Stimulated activated naive CD8-positive, alpha-beta T cell treated with anti-CD3 and anti-CD28 coated beads, Interleukin-15, Interleukin-2, amounts not matched to agents 100 ng/mL and 50 ng/mL, for 24 hours (primary cell): ENCODE measurements at regions not wholly inside any gene's neighbourhood (a gene's known extent, or its start where the extent isn't known, plus 50 kb on each side); places are given as distances from the start of the nearest gene placed in this dataset.

Experiments
- H3K27ac Mint-ChIP-seq: one replicate; pipeline ENCODE4 v1.8.0; 2021; ENCODE audit warnings: mild to moderate bottlenecking, mixed read lengths
- H3K27me3 Mint-ChIP-seq: one replicate; pipeline ENCODE4 v1.8.0; 2021; ENCODE audit warnings: mixed read lengths
- H3K36me3 Mint-ChIP-seq: one replicate; pipeline ENCODE4 v1.8.0; 2021; ENCODE audit warnings: low read depth, mixed read lengths
- H3K4me1 Mint-ChIP-seq: one replicate; pipeline ENCODE4 v1.8.0; 2021; ENCODE audit warnings: low read depth, mixed read lengths
- H3K4me3 Mint-ChIP-seq: one replicate; pipeline ENCODE4 v1.8.0; 2021; ENCODE audit warnings: mild to moderate bottlenecking, mixed read lengths
- H3K9me3 Mint-ChIP-seq: one replicate; pipeline ENCODE4 v1.8.0; 2021; ENCODE audit warnings: mixed read lengths

DNA sequence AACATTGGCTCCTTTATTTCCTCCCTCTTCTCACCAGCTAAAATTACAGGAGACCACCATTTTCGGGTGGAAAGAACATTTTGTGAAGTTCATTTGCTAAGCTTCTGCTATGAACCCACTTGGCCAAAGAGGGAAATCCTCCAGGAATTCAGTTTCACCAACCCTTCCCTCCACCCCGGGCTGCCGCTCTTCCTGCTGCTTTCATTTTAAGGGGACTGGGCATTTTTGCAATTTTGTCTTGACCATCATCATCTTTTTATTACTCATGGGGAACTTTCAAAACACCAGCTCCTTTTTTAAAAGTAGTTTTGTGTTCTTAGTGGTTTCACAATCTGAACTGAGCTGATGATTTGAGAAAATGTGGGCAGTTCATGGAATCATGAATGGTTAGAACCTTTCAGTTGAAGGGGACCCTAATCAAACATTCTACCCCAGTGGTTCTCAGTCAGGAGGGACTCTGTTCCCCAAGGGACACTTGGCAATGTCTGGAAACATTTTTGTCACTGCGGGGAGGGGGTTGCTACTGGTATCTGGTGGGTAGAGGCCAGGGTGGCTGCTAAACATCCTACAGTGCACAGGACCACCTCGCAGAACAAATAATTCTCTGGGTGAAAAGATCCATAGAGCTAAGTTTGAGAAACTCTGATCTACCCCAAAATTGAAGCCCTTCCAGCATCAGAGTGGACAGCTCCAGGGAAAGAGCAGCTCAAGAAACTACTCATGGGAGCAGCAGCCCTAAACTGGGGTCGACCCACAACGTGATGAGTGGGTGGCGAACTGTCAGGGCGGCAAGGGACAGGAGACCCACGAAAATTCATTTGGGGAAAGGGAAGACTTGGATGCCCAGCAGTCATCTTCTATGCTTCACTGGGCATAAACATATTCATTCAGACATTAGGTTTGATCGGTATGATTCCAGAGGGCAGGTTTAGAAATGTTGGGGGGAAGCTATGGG, 92.9 kb downstream of the ACKR3 start:
- no peaks in the 10 kb centered on the region for H3K9me3 Mint-ChIP-seq
- H3K27ac Mint-ChIP-seq, result no peak overlapping the region
- peaks cover 23% of the 10 kb centered on the region for H3K27me3 Mint-ChIP-seq
- no peaks in the 10 kb centered on the region for H3K4me1 Mint-ChIP-seq
- H3K4me3 Mint-ChIP-seq, result no peak overlapping the region
- no peaks in the 10 kb centered on the region for H3K36me3 Mint-ChIP-seq

DNA sequence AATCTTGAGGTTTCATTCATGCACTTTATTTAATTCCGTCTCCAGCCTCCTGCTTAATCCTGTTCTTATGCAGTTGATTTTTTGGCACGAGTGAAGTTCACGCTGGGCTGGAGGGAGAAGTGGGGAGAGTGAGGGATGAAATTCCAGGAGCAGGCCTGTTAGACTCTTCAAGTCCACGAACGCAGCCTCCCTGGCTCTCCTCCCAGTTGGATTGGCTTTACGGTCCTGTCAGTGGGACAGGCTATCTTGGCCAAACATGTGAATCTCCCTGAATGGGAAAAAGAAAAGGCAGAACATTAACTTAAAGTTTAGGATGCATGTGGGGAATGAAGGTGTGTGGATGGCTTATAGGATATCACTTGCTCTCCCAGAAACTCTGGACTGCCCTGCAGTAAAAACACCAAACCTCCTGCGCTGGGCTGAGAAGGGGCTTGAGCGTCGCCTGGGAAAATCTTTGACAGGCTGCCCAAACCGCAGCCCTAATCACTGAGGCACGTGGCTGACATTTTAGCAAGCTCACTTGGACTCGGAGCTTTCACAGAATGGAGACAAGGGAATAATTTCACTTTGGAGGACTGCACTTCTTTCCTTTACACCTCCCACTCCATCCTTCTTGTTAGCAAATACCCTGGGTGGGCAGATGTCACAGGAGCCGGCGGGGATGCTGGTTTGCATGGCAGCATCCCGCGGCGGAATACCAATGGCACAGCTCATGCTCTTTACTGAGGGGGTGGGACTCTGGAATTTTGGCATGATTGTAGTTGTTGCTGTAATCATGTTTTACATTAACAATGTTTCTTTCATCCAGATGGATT, 93.9 kb downstream of the ACKR3 start:
- H3K9me3 Mint-ChIP-seq, result no peaks in the 10 kb centered on the region
- H3K4me1 Mint-ChIP-seq, result no peaks in the 10 kb centered on the region
- no peak overlapping the region for H3K4me3 Mint-ChIP-seq
- no peaks in the 10 kb centered on the region for H3K36me3 Mint-ChIP-seq
- no peak overlapping the region for H3K27ac Mint-ChIP-seq
- H3K27me3 Mint-ChIP-seq, result peaks cover 17% of the 10 kb centered on the region

DNA sequence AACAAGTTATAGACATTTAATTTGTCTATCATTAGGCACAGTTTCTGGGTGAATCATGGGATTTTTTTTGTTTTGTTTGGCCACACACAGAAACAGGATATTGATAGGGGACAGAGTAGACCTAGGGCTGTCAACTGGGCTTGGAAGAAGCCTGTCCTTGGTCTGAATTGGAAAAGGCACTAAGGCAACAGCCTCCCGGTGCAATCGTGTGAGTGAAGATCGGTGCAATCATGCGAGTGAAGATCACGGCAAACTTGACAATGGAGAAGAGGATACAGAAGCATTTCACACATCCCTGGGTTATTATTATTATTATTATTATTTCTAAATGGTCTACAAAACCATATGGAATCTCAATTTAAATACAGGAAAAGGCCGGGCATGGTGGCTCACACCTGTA, 94.5 kb downstream of the ACKR3 start:
- peaks cover 13% of the 10 kb centered on the region for H3K27me3 Mint-ChIP-seq
- no peaks in the 10 kb centered on the region for H3K4me1 Mint-ChIP-seq
- no peak overlapping the region for H3K27ac Mint-ChIP-seq
- no peaks in the 10 kb centered on the region for H3K36me3 Mint-ChIP-seq
- H3K9me3 Mint-ChIP-seq, result no peaks in the 10 kb centered on the region
- no peak overlapping the region for H3K4me3 Mint-ChIP-seq

DNA sequence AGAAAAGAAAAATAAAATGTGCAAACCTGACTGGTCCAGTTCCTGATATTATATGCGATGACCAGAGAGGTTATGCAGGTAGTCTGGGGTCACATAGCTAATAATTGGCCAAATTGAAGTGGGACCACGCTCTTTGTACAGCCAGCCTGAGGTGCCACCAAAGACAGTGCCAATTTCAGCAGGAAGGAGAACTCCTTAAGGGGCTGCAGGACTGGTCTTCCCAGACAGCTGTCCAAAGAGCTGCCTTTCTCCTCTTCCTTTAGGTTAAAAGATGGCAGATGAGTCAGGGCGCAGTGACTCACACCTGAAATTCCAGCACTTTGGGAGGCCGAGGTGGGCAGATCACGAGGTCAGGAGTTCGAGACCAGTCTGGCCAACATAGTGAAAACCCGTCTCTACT, 95.5 kb downstream of the ACKR3 start:
- no peaks in the 10 kb centered on the region for H3K36me3 Mint-ChIP-seq
- H3K27ac Mint-ChIP-seq, result no peak overlapping the region
- no peak overlapping the region for H3K4me3 Mint-ChIP-seq
- peaks cover 7% of the 10 kb centered on the region for H3K27me3 Mint-ChIP-seq
- H3K4me1 Mint-ChIP-seq, result no peaks in the 10 kb centered on the region
- no peaks in the 10 kb centered on the region for H3K9me3 Mint-ChIP-seq

DNA sequence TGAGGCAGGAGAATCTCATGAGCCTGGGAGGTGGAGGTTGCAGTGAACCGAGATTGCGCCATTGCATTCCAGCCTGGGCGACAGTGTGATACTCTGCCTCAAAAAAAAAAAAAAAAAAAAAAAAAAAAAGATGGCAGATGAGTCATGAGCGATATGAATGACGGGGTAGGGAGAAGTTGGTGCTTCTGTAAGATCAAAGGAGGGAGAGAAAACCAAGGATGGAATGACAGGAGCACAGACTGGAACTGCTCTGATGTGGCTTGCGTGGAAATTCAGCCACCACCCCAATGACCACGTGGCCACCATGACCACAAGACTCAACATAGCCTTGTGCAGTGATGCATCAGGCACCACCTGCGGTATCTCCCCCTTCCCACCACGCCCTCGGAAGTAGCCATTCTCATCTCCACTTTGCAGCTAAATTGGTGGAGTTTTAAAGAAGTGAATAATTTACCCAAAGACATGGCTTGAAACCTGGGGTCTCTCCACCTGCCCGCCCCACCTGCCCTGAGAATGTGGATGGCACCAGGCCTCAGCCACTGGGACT, 96.0 kb downstream of the ACKR3 start:
- H3K27ac Mint-ChIP-seq, result no peak overlapping the region
- H3K36me3 Mint-ChIP-seq, result no peaks in the 10 kb centered on the region
- H3K9me3 Mint-ChIP-seq, result no peaks in the 10 kb centered on the region
- no peak overlapping the region for H3K4me3 Mint-ChIP-seq
- H3K27me3 Mint-ChIP-seq, result peaks cover 5% of the 10 kb centered on the region
- H3K4me1 Mint-ChIP-seq, result no peaks in the 10 kb centered on the region

DNA sequence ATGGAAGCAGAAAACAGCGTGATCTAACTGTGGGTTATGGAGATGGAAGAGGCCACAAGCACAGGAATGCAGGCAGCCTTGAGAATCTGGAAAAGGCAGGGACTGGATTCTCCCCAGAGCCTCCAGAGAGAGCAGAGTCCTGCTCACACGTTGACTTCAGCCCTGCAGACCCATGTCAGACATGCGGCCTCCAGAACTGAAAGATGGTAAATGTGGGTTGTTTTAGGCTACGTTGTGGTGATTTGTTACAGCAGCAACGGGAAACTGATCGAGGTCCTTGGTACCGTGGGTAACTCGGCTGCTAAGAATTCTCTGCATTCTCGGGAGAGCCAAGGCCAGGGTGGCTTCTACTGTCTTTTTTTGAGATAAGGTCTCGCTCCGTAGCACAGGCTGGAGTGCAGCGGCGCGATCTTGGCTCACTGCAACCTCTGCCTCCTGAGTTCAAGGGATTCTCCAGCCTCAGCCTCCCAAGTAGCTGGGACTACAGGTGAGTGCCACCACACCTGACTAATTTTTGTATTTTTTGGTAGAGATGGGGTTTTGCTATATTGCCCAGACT, 97.1 kb downstream of the ACKR3 start:
- no peak overlapping the region for H3K4me3 Mint-ChIP-seq
- H3K9me3 Mint-ChIP-seq, result no peaks in the 10 kb centered on the region
- H3K4me1 Mint-ChIP-seq, result no peaks in the 10 kb centered on the region
- H3K36me3 Mint-ChIP-seq, result no peaks in the 10 kb centered on the region
- peaks cover 12% of the 10 kb centered on the region for H3K27me3 Mint-ChIP-seq
- no peak overlapping the region for H3K27ac Mint-ChIP-seq

DNA sequence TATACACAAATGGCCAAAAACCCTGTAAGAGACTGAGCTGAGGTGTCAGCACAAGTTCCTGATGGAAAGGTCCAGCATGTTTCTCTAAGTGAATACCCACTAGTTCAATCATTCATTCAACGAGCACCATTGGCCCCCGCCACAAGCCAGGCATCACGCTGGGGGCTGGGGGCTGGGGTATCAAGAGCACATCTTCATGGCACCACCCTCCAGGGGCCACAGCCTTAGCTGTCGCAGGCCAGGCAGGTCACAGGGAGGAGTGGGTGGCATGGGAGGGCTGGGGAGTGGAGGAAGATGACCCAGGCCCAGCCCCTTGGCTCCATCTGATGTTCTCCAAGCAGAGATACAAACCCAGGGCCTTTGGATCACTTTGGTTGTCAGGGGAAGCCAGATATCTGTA, 97.9 kb downstream of the ACKR3 start:
- Mint-ChIP-seq H3K27ac (no peak overlapping the region), H3K27me3 (peaks cover 8% of the 10 kb centered on the region), H3K36me3 (no peaks in the 10 kb centered on the region), H3K4me3 (no peak overlapping the region), H3K4me1 (no peaks in the 10 kb centered on the region), H3K9me3 (no peaks in the 10 kb centered on the region)

DNA sequence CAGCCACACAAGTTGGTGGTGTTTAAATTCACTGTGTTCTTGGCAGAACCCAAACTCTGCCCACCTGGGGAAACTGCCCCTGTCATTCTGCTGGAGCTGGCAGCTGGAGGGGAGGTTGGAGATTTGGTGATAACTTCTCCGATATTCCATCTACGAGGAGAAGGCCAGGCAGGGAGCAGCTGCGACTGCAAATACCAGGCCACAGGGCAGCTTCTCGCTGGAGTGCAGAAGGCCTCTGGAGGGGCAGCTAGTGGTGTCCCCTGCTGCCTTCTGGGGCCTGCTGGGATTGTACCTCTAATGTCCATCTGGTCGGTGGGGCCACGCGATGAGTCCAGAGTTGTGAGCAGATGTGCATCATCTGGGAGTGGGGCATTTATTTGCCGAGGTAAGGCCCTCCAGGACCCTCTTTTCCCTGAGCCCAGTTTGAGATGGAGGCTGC, 98.9 kb downstream of the ACKR3 start:
- H3K4me1 Mint-ChIP-seq, result no peaks in the 10 kb centered on the region
- H3K4me3 Mint-ChIP-seq, result no peak overlapping the region
- peaks cover 12% of the 10 kb centered on the region for H3K27me3 Mint-ChIP-seq
- H3K36me3 Mint-ChIP-seq, result no peaks in the 10 kb centered on the region
- H3K27ac Mint-ChIP-seq, result no peak overlapping the region
- no peaks in the 10 kb centered on the region for H3K9me3 Mint-ChIP-seq

DNA sequence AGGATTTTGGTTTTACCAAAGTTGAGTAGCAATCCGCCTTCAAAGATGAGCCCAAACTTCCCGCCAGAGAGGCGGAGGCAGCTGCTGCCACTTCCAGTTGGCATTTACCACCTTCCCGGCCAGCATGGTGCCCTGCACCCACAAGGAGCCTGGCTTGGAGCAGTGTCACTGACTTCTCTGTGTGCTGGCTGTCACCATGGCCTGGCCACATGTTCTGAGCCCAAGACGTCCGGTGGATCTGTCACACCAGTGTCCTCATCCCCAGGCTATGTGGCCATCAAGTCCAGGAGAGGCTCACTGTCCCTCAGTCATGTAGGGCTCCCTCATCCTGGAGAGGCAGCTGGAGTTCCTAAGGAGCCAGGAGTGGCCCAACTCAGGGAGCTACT, 100.6 kb downstream of the ACKR3 start:
- Mint-ChIP-seq H3K4me3 (no peak overlapping the region), H3K4me1 (no peaks in the 10 kb centered on the region)

DNA sequence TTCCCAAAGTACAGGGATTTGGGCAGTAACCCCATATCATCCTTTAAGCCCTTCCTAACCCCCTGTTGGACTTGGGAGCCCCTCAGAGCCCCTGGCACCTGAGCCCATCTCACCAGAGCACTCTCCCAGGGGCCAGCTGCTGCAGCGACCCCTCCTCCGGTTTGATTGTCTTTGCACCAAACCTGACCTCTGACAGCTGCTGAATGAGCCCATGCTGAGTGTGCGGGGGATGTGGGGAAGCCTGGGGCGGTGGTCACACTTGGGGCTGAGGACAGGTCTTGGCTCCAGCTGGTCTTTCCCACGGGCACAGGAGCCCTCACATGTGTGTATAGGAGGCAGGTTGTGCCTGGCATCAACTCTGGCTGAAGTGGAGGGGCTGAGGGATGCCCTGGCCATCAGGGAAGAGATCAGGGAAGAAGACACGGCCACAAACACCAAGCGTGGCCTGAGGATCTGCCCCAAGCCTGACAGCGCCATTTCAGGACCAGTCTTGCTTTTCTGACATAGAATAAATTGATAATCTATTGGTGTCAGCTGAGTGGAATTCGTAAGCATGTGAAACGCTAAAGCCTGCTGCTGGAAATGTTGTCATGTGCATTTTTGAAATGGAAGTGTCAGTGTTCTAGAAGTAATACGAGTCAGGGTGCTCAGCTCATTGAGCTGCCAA, 102.4 kb downstream of the ACKR3 start:
- Mint-ChIP-seq H3K36me3 (no peaks in the 10 kb centered on the region), H3K4me3 (no peak overlapping the region), H3K9me3 (no peaks in the 10 kb centered on the region), H3K4me1 (no peaks in the 10 kb centered on the region), H3K27me3 (peaks cover 19% of the 10 kb centered on the region), H3K27ac (no peak overlapping the region)

More for the DNA sequence above, 100.6 kb downstream of the ACKR3 start:
- H3K36me3 Mint-ChIP-seq, result no peaks in the 10 kb centered on the region
- H3K9me3 Mint-ChIP-seq, result no peaks in the 10 kb centered on the region
- H3K27ac Mint-ChIP-seq, result no peak overlapping the region
- H3K27me3 Mint-ChIP-seq, result peaks cover 12% of the 10 kb centered on the region

DNA sequence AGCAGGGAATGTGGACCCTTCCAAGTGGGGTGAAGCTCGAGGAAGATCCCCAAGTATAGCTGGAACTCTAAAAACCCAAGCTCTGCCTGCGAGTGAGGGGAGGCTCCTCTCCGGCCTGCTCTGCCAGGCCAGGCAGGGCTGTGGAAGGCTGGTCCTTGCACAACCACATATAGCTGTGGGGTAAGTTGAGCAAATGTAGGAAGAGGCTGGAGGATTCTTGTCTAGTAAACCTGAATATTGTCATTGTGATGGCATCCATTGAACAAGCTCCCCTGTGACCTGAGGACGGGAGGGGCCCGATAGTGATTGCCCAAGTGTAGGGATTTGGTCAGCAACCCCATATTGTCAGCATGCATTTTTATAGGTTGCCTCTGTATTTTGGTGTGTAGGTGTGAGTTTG, 103.0 kb downstream of the ACKR3 start:
- Mint-ChIP-seq H3K4me3 (no peak overlapping the region), H3K36me3 (no peaks in the 10 kb centered on the region), H3K27me3 (peaks cover 24% of the 10 kb centered on the region), H3K4me1 (no peaks in the 10 kb centered on the region), H3K27ac (no peak overlapping the region), H3K9me3 (no peaks in the 10 kb centered on the region)

DNA sequence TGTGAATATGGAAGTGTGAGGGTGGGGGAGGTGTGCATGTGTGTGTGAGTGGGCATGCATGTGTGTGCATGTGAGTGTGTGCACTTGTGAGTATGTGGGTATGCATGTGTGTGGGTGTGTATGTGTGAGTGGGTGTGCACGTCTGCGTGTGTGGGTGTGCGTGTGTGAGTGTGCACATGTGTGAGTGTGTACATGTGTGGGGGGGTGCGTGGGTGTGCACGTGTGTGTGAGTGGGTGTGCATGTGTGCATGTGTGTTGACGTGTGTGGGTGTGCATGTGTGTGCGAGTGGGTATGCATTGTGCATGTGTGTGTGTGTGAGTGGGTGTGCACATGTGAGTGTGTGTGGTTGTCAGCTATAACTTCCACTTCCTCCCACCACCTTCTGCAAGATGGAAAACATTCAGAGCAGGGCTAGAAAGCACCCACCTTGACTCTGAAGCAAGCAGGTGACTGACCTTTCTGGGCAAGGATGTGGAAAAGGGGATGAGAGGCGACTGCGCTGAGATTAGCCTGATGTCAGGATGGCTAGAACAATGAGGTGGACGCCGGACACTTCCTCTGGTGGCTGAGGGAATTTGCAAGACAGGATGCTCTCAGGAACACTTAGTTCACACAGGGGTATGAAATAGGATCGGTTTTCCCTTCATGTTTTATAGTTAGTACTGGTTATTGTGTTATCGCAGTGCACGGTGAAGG, 103.6 kb downstream of the ACKR3 start:
- Mint-ChIP-seq H3K4me1 (no peaks in the 10 kb centered on the region), H3K27ac (no peak overlapping the region)

DNA sequence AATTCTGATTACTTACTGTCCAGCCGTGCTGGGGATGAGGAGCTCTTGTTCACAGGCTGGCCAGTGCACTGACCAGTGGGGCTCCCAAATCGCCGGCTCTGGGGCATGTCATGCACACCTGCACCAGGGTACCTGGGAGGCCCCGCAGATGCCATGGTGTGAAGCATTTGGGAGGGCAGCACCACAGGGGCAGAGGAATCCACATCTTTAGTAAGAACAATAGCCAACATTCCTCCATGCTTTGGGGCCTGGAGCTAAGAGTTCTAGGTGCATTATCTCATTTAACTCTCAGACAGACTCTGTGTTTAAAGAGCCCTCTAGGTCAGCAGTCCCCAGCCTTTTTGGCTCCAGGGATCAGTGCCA, 104.2 kb downstream of the ACKR3 start:
- Mint-ChIP-seq H3K36me3 (no peaks in the 10 kb centered on the region), H3K4me3 (no peak overlapping the region), H3K27me3 (peaks cover 24% of the 10 kb centered on the region), H3K4me1 (no peaks in the 10 kb centered on the region), H3K27ac (no peak overlapping the region), H3K9me3 (no peaks in the 10 kb centered on the region)

More for the DNA sequence above, 103.6 kb downstream of the ACKR3 start:
- Mint-ChIP-seq H3K4me3 (no peak overlapping the region), H3K9me3 (no peaks in the 10 kb centered on the region), H3K36me3 (no peaks in the 10 kb centered on the region), H3K27me3 (peaks cover 24% of the 10 kb centered on the region)

DNA sequence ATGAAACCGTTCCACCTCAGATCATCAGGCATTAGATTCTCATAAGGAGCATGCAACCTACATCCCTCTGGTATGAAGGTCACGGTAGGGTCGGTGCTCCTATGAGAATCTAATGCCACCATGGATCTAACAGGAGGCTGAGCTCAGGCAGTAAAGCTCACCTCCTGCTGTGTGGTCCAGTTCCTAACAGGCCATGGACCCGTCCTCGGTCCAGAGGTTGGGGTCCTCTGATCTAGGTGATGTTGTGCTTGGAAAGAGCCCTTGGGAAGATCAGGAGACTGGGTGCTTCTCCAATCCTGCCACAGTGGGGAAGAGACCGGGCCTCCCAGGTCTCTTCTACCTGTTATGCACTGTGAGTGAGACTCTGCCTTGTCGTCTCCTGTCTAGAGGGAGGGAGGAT, 104.6 kb downstream of the ACKR3 start:
- no peaks in the 10 kb centered on the region for H3K9me3 Mint-ChIP-seq
- no peak overlapping the region for H3K4me3 Mint-ChIP-seq
- peaks cover 24% of the 10 kb centered on the region for H3K27me3 Mint-ChIP-seq
- no peak overlapping the region for H3K27ac Mint-ChIP-seq
- H3K4me1 Mint-ChIP-seq, result no peaks in the 10 kb centered on the region
- no peaks in the 10 kb centered on the region for H3K36me3 Mint-ChIP-seq
